GM23338 (cell line): ENCODE measurements at regions not wholly inside any gene's neighbourhood (a gene's known extent, or its start where the extent isn't known, plus 50 kb on each side); places are given as distances from the start of the nearest gene placed in this dataset.

Experiments used
- ATAC-seq: fragments of 200-7000 bp; cut with Tn5 transposase; 3 replicates; pipeline ENCODE4 v1.9.1; 2020
- DNase-seq: peaks from one replicate; pipeline ENCODE4 v3.0.0-alpha.2; 2015; ENCODE audit warnings: low spot score
- H2AFZ ChIP-seq: fragments of 200-600 bp; sonication (generic); 2 replicates; pipeline ENCODE4 v1.8.0; 2016; ENCODE audit warnings: antibody characterized with exemption, mild to moderate bottlenecking, moderate library complexity
- H3F3A ChIP-seq: fragments of 200-600 bp; sonication (generic); replicated peaks from 2 replicates; pipeline ENCODE4 v1.8.0; 2017; ENCODE audit warnings: antibody characterized with exemption, mixed run types, low read depth
- H3K27ac ChIP-seq: fragments of 200-600 bp; sonication (generic); 2 replicates; pipeline ENCODE4 v1.6.1; 2016; ENCODE audit warnings: low read depth
- H3K27me3 ChIP-seq: fragments of 200-600 bp; sonication (generic); 2 replicates; pipeline ENCODE4 v1.8.0; 2016; ENCODE audit warnings: mild to moderate bottlenecking, mixed run types, moderate library complexity; ENCODE audit not compliant: insufficient read depth
- H3K36me3 ChIP-seq: fragments of 200-600 bp; sonication (generic); 2 replicates; pipeline ENCODE4 v1.8.0; 2016; ENCODE audit warnings: mild to moderate bottlenecking; ENCODE audit not compliant: insufficient read depth
- H3K4me1 ChIP-seq: fragments of 200-600 bp; sonication (generic); 2 replicates; pipeline ENCODE4 v1.8.0; 2016; ENCODE audit warnings: mild to moderate bottlenecking, moderate library complexity; ENCODE audit not compliant: insufficient read depth
- H3K4me2 ChIP-seq: fragments of 200-600 bp; sonication (generic); 2 replicates; pipeline ENCODE4 v1.7.1; 2017; ENCODE audit warnings: mixed run types
- H3K4me3 ChIP-seq: fragments of 200-600 bp; sonication (generic); 2 replicates; pipeline ENCODE4 v1.6.1; 2016; ENCODE audit warnings: mixed run types
- H3K79me2 ChIP-seq: fragments of 200-600 bp; sonication (generic); replicated peaks from 2 replicates; pipeline ENCODE4 v1.8.0; 2017; ENCODE audit warnings: mild to moderate bottlenecking; ENCODE audit not compliant: insufficient read depth
- H3K9me2 ChIP-seq: fragments of 200-600 bp; sonication (generic); 2 replicates; pipeline ENCODE4 v1.8.0; 2017; ENCODE audit not compliant: insufficient read depth
- H4K20me1 ChIP-seq: fragments of 200-600 bp; sonication (generic); replicated peaks from 2 replicates; pipeline ENCODE4 v1.8.0; 2017; ENCODE audit warnings: mild to moderate bottlenecking; ENCODE audit not compliant: insufficient read depth
- H3K27ac Mint-ChIP-seq: 2 replicates; pipeline ENCODE4 v1.8.0; 2020; ENCODE audit warnings: inconsistent platforms, mild to moderate bottlenecking, moderate library complexity, mixed read lengths
- H3K27me3 Mint-ChIP-seq: 3 replicates; pipeline ENCODE4 v1.8.0; 2022; ENCODE audit warnings: low read depth, mild to moderate bottlenecking, moderate library complexity, mixed read lengths, inconsistent platforms; ENCODE audit not compliant: insufficient read depth, poor library complexity
- H3K36me3 Mint-ChIP-seq: 3 replicates; pipeline ENCODE4 v1.8.0; 2021; ENCODE audit warnings: low read depth, mild to moderate bottlenecking, inconsistent platforms, moderate library complexity, mixed read lengths
- H3K4me1 Mint-ChIP-seq: 3 replicates; pipeline ENCODE4 v1.8.0; 2020; ENCODE audit warnings: mild to moderate bottlenecking, inconsistent platforms, mixed read lengths
- H3K4me3 Mint-ChIP-seq: 3 replicates; pipeline ENCODE4 v1.8.0; 2021; ENCODE audit warnings: moderate library complexity, mild to moderate bottlenecking, inconsistent platforms, mixed read lengths
- H3K9me3 Mint-ChIP-seq: 3 replicates; pipeline ENCODE4 v1.8.0; 2020; ENCODE audit warnings: moderate library complexity, mild to moderate bottlenecking, inconsistent platforms, mixed read lengths
- CREB1 ChIP-seq: fragments of 250-450 bp; sonication (Bioruptor Pico); IDR thresholded peaks from 2 replicates; pipeline ENCODE4 v1.5.0; 2020; ENCODE audit warnings: low read depth, mild to moderate bottlenecking, moderate library complexity
- EZH2 ChIP-seq: fragments of 200-600 bp; sonication (generic); IDR thresholded peaks from one replicate; pipeline ENCODE4 v1.8.0; 2017; ENCODE audit warnings: antibody characterized with exemption, mild to moderate bottlenecking, low read depth; ENCODE audit not compliant: unreplicated experiment
- EZH2phosphoT487 ChIP-seq: fragments of 200-600 bp; sonication (generic); IDR thresholded peaks from one replicate; pipeline ENCODE4 v1.8.1; 2018; ENCODE audit warnings: antibody characterized with exemption; ENCODE audit not compliant: unreplicated experiment
- NANOG ChIP-seq: IDR thresholded peaks from 2 replicates; pipeline ENCODE4 v1.6.1; 2016; ENCODE audit warnings: antibody characterized with exemption, borderline replicate concordance
- POLR2AphosphoS5 ChIP-seq: IDR thresholded peaks from 2 replicates; pipeline ENCODE4 v1.6.1; 2016; ENCODE audit warnings: antibody characterized with exemption, low read depth
- STAT1 ChIP-seq: IDR thresholded peaks from one replicate; pipeline ENCODE4 v1.6.1; 2016; ENCODE audit warnings: antibody characterized with exemption; ENCODE audit not compliant: unreplicated experiment
- ZNF114 ChIP-seq: fragments of 250-450 bp; sonication (Bioruptor Pico); IDR thresholded peaks from 2 replicates; pipeline ENCODE4 v1.5.0; 2020; ENCODE audit warnings: mild to moderate bottlenecking, moderate library complexity
- ZNF331 ChIP-seq: fragments of 250-450 bp; sonication (Bioruptor Pico); IDR thresholded peaks from 2 replicates; pipeline ENCODE4 v1.5.0; 2020; ENCODE audit warnings: low read depth, mild to moderate bottlenecking, moderate library complexity
- ZNF462 ChIP-seq: fragments of 250-450 bp; sonication (Bioruptor Pico); IDR thresholded peaks from 2 replicates; pipeline ENCODE4 v1.5.0; 2020; ENCODE audit warnings: mild to moderate bottlenecking, moderate library complexity

GRCh38 chr10:120336306-120336910 lies 120.6 kb upstream of the PLPP4 start:
- Mint-ChIP-seq H3K36me3 (no peaks in the 10 kb centered on the region), H3K9me3 (no peaks in the 10 kb centered on the region), H3K4me1 (peaks cover 6% of the 10 kb centered on the region; the same call in 2 of the 3 replicates), H3K27ac (no peak overlapping the region), H3K27me3 (peaks cover 3% of the 10 kb centered on the region), H3K4me3 (no peak overlapping the region)
- Histone ChIP-seq H3K27me3 (no peaks in the 10 kb centered on the region), H3K4me2 (no peak overlapping the region), H4K20me1 (no peaks in the 10 kb centered on the region), H3K79me2 (no peaks in the 10 kb centered on the region), H3K36me3 (no peaks in the 10 kb centered on the region), H3K9me2 (peaks cover 20% of the 10 kb centered on the region), H3F3A (no peaks in the 10 kb centered on the region), H3K4me1 (no peaks in the 10 kb centered on the region), H3K27ac (no peak overlapping the region), H3K4me3 (no peak overlapping the region), H2AFZ (no peak overlapping the region)
- DNase-seq = no peak
- TF ChIP-seq EZH2phosphoT487 (no peak), ZNF331 (CRISPR knock-in tag) (no peak), CREB1 (CRISPR knock-in tag) (no peak), EZH2 (no peak), NANOG (no peak), STAT1 (no peak), ZNF462 (CRISPR knock-in tag) (no peak), ZNF114 (CRISPR knock-in tag) (no peak), POLR2AphosphoS5 (no peak)
- ATAC-seq = no peak
